Stimulated activated CD4-positive, alpha-beta T cell treated with anti-CD3 and anti-CD28 coated beads, Interleukin-1b, Interleukin-23, amount 100 ng/mL, for 24 hours (primary cell): ENCODE measurements at regions not wholly inside any gene's neighbourhood (a gene's known extent, or its start where the extent isn't known, plus 50 kb on each side); places are given as distances from the start of the nearest gene placed in this dataset.
"Not testable (repeated sequence)": the region's sequence is repeated elsewhere in the genome, so short reads cannot be mapped to it uniquely, and the experiment has no call there.

Source experiments
- DNase-seq, 4 experiments: peaks; one replicate each; pipeline ENCODE4 v3.0.0-alpha.2; 2020; ENCODE audit warnings: low read depth in 4 of 4, low spot score in 1 of 4

- DNase-seq: peak in 1 of 4 experiments; percentile 2
Observed at GRCh38 chr4:189722324-189723003, 218.2 kb upstream of the FRG1 start.

- not testable (repeated sequence) for DNase-seq
Observed at GRCh38 chr4:189727982-189728638, 212.6 kb upstream of the FRG1 start.

DNA sequence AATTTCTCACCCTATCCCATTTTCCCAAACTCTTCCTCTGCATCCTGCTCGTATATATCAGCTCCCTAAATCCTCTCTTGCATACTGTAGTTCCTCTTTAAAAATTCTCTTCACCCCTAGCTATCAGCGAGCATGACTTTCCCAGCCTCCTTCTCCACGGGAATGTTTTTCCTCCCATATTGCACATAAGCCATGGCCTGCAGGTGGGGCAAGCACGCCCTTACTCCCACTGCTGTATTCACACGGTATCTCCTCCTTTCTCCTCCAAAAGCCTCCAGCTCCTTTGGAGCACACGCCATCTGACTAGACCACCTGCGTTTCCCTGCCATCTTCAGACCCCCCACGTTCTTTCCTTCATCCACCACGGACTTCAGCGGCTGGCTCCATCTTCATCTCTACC lies 208.7 kb upstream of the FRG1 start:
- not testable (repeated sequence) for DNase-seq

- DNase-seq: not testable (repeated sequence)
Observed at GRCh38 chr4:189733507-189733906, 207.2 kb upstream of the FRG1 start.

DNA sequence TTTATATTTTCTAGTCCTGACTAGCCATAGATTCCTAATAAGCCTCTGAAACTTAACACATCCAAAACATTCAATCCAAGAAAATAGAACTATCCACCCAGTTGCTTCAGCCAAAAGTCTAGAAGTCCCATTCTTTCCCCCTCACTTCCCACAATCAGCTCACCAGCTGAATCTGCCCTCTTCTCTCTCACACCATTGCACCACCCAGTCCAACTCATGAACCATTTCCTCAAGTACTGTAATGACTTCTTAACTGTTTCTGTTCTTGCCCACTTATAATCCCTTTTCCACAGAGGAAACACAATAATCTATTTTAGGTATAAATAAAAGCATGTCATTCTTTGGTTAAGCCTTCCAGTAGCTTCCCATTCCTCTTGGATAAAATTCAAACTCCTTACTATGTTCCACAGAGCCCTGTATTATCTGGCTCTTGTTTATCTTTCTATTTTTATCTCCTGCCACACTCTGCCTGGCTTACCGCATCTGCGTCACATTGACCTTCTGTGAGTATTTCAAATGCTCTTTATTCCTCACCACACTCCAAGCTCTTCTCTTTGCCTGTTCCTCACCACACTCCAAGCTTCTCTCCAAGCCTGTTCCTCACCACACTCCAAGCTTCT lies 205.9 kb upstream of the FRG1 start:
- DNase-seq: not testable (repeated sequence)

DNA sequence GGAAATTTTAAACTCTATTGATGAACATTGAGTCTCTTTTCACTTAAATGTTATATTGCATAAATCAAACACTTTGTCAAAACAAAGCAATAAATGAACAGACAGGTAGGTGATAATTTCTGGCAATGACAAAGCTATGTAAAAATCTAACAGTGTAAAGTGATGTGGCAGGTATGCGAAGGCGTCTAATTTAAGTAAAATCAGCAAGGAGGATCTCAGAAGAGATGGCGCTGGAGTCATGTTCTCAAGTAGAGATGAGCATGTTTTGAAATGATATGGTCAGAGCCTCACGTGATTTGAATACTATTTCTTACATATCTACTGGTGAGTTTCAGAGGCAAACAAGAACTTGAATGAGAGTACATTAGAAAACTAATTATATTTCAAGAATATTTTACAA lies 204.0 kb upstream of the FRG1 start:
- DNase-seq: not testable (repeated sequence)

GRCh38 chr4:189740118-189740517 lies 200.6 kb upstream of the FRG1 start:
- not testable (repeated sequence) for DNase-seq

GRCh38 chr4:189740873-189741272 lies 199.8 kb upstream of the FRG1 start:
- no peak for DNase-seq

- not testable (repeated sequence) for DNase-seq
Observed at GRCh38 chr4:189753092-189753491, 187.6 kb upstream of the FRG1 start.

GRCh38 chr4:189763583-189763982 lies 177.1 kb upstream of the FRG1 start:
- DNase-seq: no peak

- no peak for DNase-seq
Observed at GRCh38 chr4:189765301-189765700, 175.4 kb upstream of the FRG1 start.

GRCh38 chr4:189765736-189766135 lies 174.9 kb upstream of the FRG1 start:
- DNase-seq: no peak

DNA sequence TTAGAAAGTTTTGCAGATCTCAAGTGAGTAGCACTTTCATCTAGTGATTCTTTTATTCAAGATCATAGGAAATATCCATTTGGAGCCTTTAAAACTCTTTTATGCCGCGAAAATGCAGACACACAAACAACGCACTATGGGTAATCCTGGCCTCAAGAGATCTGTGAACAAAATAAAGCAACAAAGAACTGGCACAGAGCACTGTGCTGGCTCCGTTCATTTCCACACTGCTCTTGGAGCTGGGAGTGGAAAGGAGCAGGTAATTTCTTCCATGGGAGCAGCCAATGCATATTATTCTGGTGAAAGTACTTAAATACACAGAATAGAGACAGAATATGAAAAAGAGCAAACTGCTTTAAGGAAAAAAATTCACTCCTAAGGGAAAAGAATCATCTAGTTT lies 172.7 kb upstream of the FRG1 start:
- no peak for DNase-seq

DNA sequence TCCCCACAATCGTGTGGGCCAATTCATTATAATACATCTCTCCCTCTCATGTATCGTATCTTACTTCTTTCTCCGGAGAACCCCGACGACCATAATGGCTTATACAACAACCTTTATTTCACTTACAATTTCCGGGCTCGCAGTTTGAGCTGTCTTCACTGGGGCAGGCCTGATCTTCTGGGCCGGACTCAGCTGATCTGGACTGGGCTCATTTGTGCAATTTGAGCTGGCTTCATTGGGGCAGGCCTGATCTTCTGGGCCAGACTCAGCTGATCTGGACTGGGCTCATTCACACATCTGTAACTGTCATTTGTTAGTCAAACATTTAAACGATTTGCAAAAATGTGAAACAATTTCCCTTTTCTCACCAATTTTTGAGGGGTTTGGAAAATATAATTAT lies 171.5 kb upstream of the FRG1 start:
- DNase-seq: no peak

DNA sequence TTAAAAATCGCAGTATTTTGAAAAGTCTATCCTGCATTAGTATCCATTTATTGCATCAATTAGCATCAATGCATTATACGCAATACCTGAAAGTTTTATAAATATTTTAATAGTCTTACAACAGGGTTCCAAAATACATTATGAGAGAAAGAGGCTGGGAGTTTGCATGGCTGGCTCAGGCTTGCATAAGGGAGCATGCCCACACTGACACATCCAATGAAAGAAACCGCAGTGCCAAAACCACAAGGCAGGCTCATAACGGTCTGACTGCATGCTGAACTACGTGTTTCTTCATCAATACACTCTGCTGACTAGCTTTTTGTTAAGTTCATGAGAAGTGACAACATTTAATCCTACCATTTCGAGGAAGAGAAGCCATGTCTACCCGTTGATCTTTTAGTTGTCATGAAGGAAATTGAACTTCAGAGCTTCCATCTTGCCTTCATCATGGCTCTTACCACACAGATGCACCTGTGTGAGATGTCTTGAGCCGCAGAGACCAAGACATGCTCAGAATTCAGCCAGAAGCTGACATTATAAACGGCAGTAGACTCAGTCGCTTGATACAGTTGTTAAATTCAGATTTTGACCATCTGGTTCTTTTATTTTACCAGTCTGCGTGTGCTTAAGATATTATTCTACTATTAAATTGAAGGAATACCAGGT lies 168.8 kb upstream of the FRG1 start:
- DNase-seq: no peak

- DNase-seq: no peak
Observed at GRCh38 chr4:189773909-189774308, 166.8 kb upstream of the FRG1 start.

DNA sequence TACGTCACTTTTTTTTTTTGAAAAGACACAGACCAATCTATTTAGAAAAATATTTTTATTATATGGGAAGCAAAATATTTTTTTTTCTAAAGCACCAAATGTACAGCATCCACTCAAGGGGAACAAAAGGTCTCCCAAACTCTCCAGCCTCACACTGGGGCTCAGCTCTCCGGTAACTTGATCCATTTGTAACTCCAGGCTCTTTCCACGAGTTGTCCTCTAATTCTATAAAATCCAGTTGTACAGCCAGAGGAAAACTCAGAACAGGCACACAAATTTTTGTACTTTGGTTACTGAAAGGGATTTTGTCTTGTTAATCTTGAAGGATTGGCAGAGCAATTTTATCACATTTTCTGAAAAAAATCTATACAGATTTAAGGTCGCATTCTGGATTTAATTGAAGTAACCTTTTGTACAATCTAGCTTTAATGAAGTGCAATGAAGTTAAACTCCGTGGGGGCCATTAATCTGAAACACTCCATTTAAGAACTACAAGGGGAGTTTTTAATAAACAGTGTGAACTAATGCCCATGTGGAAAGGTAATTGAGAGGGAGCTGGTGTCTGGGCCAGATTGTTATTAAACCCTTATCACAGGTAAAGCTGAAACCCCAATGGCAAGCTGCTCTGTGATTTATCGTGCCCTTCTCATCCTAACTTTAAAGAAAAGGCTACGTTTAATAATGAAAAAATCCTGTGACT lies 161.2 kb upstream of the FRG1 start:
- no peak for DNase-seq

GRCh38 chr4:189780391-189780790 lies 160.3 kb upstream of the FRG1 start:
- no peak for DNase-seq

- no peak for DNase-seq
Observed at GRCh38 chr4:189784651-189785050, 156.0 kb upstream of the FRG1 start.

DNA sequence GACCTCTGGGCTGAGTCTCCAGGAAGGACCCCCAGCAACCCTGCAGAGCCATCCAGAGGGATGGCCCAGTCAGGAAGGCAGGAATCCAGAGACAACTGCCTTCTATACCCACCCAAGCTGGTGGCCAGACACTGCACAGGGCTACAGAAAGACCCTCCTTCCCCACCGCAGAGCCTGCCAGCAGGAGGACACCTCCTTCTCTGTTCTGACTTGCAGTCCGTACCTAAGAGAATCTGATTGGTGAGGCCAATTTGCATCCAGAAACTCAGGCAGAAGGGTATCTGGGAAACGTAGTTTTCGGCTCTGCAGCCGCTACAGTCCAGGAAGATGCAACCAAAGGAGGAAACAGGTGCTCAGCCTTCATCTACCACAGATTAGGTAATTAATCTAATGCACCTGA lies 155.4 kb upstream of the FRG1 start:
- no peak for DNase-seq

GRCh38 chr4:189786447-189786846 lies 154.2 kb upstream of the FRG1 start:
- no peak for DNase-seq
